WTC11 (cell line): ENCODE measurements at regions not wholly inside any gene's neighbourhood (a gene's known extent, or its start where the extent isn't known, plus 50 kb on each side); places are given as distances from the start of the nearest gene placed in this dataset.

ENCODE experiments used
- ATAC-seq: fragments of 200-7000 bp; cut with Tn5 transposase; 2 replicates; pipeline ENCODE4 v1.10.0; 2021; ENCODE audit warnings: mild to moderate bottlenecking, moderate library complexity
- CTCF ChIA-PET: fragments of 300-600 bp; sonication (Branson Sonifier 250); formaldehyde crosslinking; loops from one replicate; lab custom pipeline; 2021; ENCODE audit warnings: antibody characterized with exemption; lab: Charles Lee
- POLR2A ChIA-PET: fragments of 350-600 bp; sonication (Branson Sonifier 250); formaldehyde crosslinking; loops from one replicate; lab custom pipeline; 2021; ENCODE audit warnings: antibody characterized with exemption; lab: Charles Lee
- DNase-seq: peaks from one replicate; pipeline ENCODE4 v3.0.0; 2021; ENCODE audit warnings: low spot score
- H3K27ac Mint-ChIP-seq: 2 replicates; pipeline ENCODE4 v1.8.0; 2021; ENCODE audit warnings: mixed read lengths
- H3K27me3 Mint-ChIP-seq: 2 replicates; pipeline ENCODE4 v1.8.0; 2021; ENCODE audit warnings: low read depth, mild to moderate bottlenecking, moderate library complexity, mixed read lengths
- H3K36me3 Mint-ChIP-seq: 2 replicates; pipeline ENCODE4 v1.8.0; 2021; ENCODE audit warnings: mixed read lengths
- H3K4me1 Mint-ChIP-seq: 2 replicates; pipeline ENCODE4 v1.8.0; 2022; ENCODE audit warnings: mixed read lengths
- H3K4me3 Mint-ChIP-seq: 2 replicates; pipeline ENCODE4 v1.8.0; 2021; ENCODE audit warnings: mild to moderate bottlenecking, moderate library complexity, mixed read lengths
- H3K9me3 Mint-ChIP-seq: 2 replicates; pipeline ENCODE4 v1.8.0; 2021; ENCODE audit warnings: mixed read lengths
- ATF1 ChIP-seq: sonication (generic); formaldehyde crosslinking; IDR thresholded peaks from 2 replicates; pipeline ENCODE4 v1.8.1; 2023; ENCODE audit warnings: mild to moderate bottlenecking, moderate library complexity, missing genetic modification reagents
- CREM ChIP-seq: sonication (generic); formaldehyde crosslinking; IDR thresholded peaks from 2 replicates; pipeline ENCODE4 v1.8.1; 2022; ENCODE audit warnings: mild to moderate bottlenecking, missing genetic modification reagents, moderate library complexity
- EMX1 ChIP-seq: fragments of 250-450 bp; sonication (Bioruptor Pico); IDR thresholded peaks from 2 replicates; pipeline ENCODE4 v1.8.0; 2021; ENCODE audit warnings: mild to moderate bottlenecking
- ETV6 ChIP-seq: sonication (generic); formaldehyde crosslinking; IDR thresholded peaks from 2 replicates; pipeline ENCODE4 v1.8.1; 2022; ENCODE audit warnings: mild to moderate bottlenecking, missing genetic modification reagents
- FOXJ3 ChIP-seq: sonication (generic); formaldehyde crosslinking; IDR thresholded peaks from 2 replicates; pipeline ENCODE4 v1.9.0; 2021; ENCODE audit warnings: missing genetic modification reagents, mild to moderate bottlenecking, borderline replicate concordance
- FOXP1 ChIP-seq: sonication (generic); formaldehyde crosslinking; IDR thresholded peaks from 2 replicates; pipeline ENCODE4 v1.8.0; 2022; ENCODE audit warnings: missing genetic modification reagents, mild to moderate bottlenecking, moderate library complexity, borderline replicate concordance
- GRHL2 ChIP-seq: fragments of 250-450 bp; sonication (Bioruptor Pico); IDR thresholded peaks from 2 replicates; pipeline ENCODE4 v1.8.0; 2022; ENCODE audit warnings: mild to moderate bottlenecking, moderate library complexity; ENCODE audit not compliant: insufficient replicate concordance, severe bottlenecking
- GTF2I ChIP-seq: fragments of 250-450 bp; sonication (Bioruptor Pico); conservative IDR thresholded peaks from 2 replicates; pipeline ENCODE4 v1.4.0; 2021; ENCODE audit warnings: mild to moderate bottlenecking
- IRF2 ChIP-seq: sonication (generic); formaldehyde crosslinking; IDR thresholded peaks from 2 replicates; pipeline ENCODE4 v1.8.0; 2022; ENCODE audit warnings: low read depth, missing genetic modification reagents, borderline replicate concordance
- MYBL2 ChIP-seq: sonication (generic); formaldehyde crosslinking; IDR thresholded peaks from 2 replicates; pipeline ENCODE4 v1.8.1; 2023; ENCODE audit warnings: mild to moderate bottlenecking, moderate library complexity, missing genetic modification reagents
- RORB ChIP-seq: fragments of 250-450 bp; sonication (Bioruptor Pico); IDR thresholded peaks from 2 replicates; pipeline ENCODE4 v1.9.0; 2021; ENCODE audit warnings: mild to moderate bottlenecking
- TCF7 ChIP-seq: sonication (generic); formaldehyde crosslinking; IDR thresholded peaks from 2 replicates; pipeline ENCODE4 v1.8.0; 2022; ENCODE audit warnings: mild to moderate bottlenecking, low read depth, missing genetic modification reagents, moderate library complexity
- TEAD4 ChIP-seq: sonication (generic); formaldehyde crosslinking; IDR thresholded peaks from 2 replicates; pipeline ENCODE4 v1.8.0; 2022; ENCODE audit warnings: mild to moderate bottlenecking, missing genetic modification reagents
- ZBTB21 ChIP-seq: sonication (generic); formaldehyde crosslinking; IDR thresholded peaks from 2 replicates; pipeline ENCODE4 v1.8.1; 2023; ENCODE audit warnings: mild to moderate bottlenecking, missing genetic modification reagents, borderline replicate concordance
- ZNF121 ChIP-seq: sonication (generic); formaldehyde crosslinking; IDR thresholded peaks from 2 replicates; pipeline ENCODE4 v1.8.0; 2023; ENCODE audit warnings: missing genetic modification reagents
- ZNF317 ChIP-seq: sonication (generic); formaldehyde crosslinking; IDR thresholded peaks from 2 replicates; pipeline ENCODE4 v1.8.1; 2023; ENCODE audit warnings: low read depth, mild to moderate bottlenecking, moderate library complexity, missing genetic modification reagents, borderline replicate concordance
- ZNF671 ChIP-seq: fragments of 250-450 bp; sonication (Bioruptor Pico); IDR thresholded peaks from 2 replicates; pipeline ENCODE4 v1.8.0; 2021; ENCODE audit warnings: mild to moderate bottlenecking
- TF ChIP-seq, protein P1 (sequence below): sonication (generic); formaldehyde crosslinking; conservative IDR thresholded peaks from 2 replicates; pipeline ENCODE4 v1.8.1; 2023; ENCODE audit warnings: mild to moderate bottlenecking, low read depth, missing genetic modification reagents, moderate library complexity
- TF ChIP-seq, protein P2 (sequence below): sonication (generic); formaldehyde crosslinking; IDR thresholded peaks from 2 replicates; pipeline ENCODE4 v1.8.1; 2023; ENCODE audit warnings: mild to moderate bottlenecking, missing genetic modification reagents
- TF ChIP-seq, protein P3 (sequence below): sonication (generic); formaldehyde crosslinking; IDR thresholded peaks from 2 replicates; pipeline ENCODE4 v1.8.1; 2023; ENCODE audit warnings: mild to moderate bottlenecking, missing genetic modification reagents, moderate library complexity
- TF ChIP-seq, protein P4 (sequence below): sonication (generic); formaldehyde crosslinking; IDR thresholded peaks from 2 replicates; pipeline ENCODE4 v1.8.0; 2023; ENCODE audit warnings: mild to moderate bottlenecking, missing genetic modification reagents
- TF ChIP-seq, protein P5 (sequence below): sonication (generic); formaldehyde crosslinking; IDR thresholded peaks from 2 replicates; pipeline ENCODE4 v1.8.0; 2022; ENCODE audit warnings: mild to moderate bottlenecking, missing genetic modification reagents

DNA sequence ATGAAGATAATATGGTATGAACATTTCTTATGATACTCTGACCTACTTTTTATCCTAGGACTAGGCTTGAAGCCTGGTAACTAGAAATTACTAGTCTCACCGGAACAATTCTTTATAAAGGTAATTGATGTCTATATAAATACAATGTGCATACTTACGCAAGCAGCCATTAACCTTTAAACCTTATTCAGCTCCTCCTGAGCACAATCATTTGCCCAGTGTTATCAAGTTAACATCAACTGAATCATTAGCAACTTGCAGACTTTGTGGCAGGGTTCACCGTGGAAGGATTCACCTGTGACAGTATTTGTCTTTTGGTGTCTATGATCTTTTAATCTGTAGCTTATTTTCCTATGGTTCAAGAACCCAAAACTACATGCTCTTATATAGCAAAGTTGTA is 508.6 kb upstream of the KLHL1 start:
- CTCF ChIA-PET, result no interaction called here
- TF ChIP-seq, protein P1, sequence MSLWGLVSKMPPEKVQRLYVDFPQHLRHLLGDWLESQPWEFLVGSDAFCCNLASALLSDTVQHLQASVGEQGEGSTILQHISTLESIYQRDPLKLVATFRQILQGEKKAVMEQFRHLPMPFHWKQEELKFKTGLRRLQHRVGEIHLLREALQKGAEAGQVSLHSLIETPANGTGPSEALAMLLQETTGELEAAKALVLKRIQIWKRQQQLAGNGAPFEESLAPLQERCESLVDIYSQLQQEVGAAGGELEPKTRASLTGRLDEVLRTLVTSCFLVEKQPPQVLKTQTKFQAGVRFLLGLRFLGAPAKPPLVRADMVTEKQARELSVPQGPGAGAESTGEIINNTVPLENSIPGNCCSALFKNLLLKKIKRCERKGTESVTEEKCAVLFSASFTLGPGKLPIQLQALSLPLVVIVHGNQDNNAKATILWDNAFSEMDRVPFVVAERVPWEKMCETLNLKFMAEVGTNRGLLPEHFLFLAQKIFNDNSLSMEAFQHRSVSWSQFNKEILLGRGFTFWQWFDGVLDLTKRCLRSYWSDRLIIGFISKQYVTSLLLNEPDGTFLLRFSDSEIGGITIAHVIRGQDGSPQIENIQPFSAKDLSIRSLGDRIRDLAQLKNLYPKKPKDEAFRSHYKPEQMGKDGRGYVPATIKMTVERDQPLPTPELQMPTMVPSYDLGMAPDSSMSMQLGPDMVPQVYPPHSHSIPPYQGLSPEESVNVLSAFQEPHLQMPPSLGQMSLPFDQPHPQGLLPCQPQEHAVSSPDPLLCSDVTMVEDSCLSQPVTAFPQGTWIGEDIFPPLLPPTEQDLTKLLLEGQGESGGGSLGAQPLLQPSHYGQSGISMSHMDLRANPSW (CRISPR knock-in tag), result no peak
- TF ChIP-seq ZNF121 (CRISPR knock-in tag), result no peak
- TF ChIP-seq ETV6 (CRISPR knock-in tag), result no peak
- TF ChIP-seq, protein P2, sequence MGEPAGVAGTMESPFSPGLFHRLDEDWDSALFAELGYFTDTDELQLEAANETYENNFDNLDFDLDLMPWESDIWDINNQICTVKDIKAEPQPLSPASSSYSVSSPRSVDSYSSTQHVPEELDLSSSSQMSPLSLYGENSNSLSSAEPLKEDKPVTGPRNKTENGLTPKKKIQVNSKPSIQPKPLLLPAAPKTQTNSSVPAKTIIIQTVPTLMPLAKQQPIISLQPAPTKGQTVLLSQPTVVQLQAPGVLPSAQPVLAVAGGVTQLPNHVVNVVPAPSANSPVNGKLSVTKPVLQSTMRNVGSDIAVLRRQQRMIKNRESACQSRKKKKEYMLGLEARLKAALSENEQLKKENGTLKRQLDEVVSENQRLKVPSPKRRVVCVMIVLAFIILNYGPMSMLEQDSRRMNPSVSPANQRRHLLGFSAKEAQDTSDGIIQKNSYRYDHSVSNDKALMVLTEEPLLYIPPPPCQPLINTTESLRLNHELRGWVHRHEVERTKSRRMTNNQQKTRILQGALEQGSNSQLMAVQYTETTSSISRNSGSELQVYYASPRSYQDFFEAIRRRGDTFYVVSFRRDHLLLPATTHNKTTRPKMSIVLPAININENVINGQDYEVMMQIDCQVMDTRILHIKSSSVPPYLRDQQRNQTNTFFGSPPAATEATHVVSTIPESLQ (CRISPR knock-in tag), result no peak
- TF ChIP-seq ATF1 (CRISPR knock-in tag), result no peak
- no peak for TF ChIP-seq FOXJ3 (CRISPR knock-in tag)
- TF ChIP-seq ZNF671, result no peak
- no peak for TF ChIP-seq ZNF317 (CRISPR knock-in tag)
- no peak for TF ChIP-seq MYBL2 (CRISPR knock-in tag)
- TF ChIP-seq, all 79 proteins: peak for 0
- no peaks in the 10 kb centered on the region for H3K4me1 Mint-ChIP-seq
- peaks cover 8% of the 10 kb centered on the region; the same call in 1 of the 2 replicates for H3K27me3 Mint-ChIP-seq
- ATAC-seq (no peak), DNase-seq (no peak)
- no peak overlapping the region for H3K4me3 Mint-ChIP-seq
- no peaks in the 10 kb centered on the region for H3K36me3 Mint-ChIP-seq
- H3K9me3 Mint-ChIP-seq, result no peaks in the 10 kb centered on the region
- POLR2A ChIA-PET, result no interaction called here
- H3K27ac Mint-ChIP-seq, result no peak overlapping the region

DNA sequence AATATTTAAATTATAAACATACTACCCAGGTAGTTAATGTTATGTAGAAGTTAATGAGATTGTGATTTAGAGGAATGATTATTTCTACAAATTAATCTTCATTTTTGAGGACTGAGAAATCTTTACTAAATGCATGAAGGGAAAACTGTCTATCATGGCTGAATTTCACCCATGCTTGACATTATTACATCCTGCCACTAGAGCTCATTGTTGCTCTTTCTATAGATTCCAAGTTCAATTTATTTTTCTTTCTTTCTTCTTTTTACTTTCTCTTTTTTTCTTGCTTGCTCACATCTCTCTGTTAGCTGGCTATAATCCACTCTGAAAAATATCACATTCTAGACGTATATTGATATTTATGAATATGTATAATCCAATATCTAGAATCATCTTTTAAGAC is 505.0 kb upstream of the KLHL1 start:
- no peaks in the 10 kb centered on the region for H3K36me3 Mint-ChIP-seq
- no peak for DNase-seq
- H3K4me1 Mint-ChIP-seq, result no peaks in the 10 kb centered on the region
- H3K4me3 Mint-ChIP-seq, result no peak overlapping the region
- H3K9me3 Mint-ChIP-seq, result no peaks in the 10 kb centered on the region
- ChIA-PET CTCF (interaction anchor here (0.7 to 1.5 kb wide), 5 partner anchors 52 to 704 kb away, joined by 3 to 5 read pairs (median 3); no protein-coding TSS in a partner anchor), POLR2A (interaction anchor here (0.8 kb wide), 1 partner anchor 724 kb away, joined by 5 read pairs; no protein-coding TSS in a partner anchor)
- no peak overlapping the region for H3K27ac Mint-ChIP-seq
- no peaks in the 10 kb centered on the region for H3K27me3 Mint-ChIP-seq
- TF ChIP-seq, protein P3, sequence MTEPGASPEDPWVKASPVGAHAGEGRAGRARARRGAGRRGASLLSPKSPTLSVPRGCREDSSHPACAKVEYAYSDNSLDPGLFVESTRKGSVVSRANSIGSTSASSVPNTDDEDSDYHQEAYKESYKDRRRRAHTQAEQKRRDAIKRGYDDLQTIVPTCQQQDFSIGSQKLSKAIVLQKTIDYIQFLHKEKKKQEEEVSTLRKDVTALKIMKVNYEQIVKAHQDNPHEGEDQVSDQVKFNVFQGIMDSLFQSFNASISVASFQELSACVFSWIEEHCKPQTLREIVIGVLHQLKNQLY (CRISPR knock-in tag), result no peak
- TF ChIP-seq TEAD4 (CRISPR knock-in tag), result no peak
- no peak for TF ChIP-seq IRF2 (CRISPR knock-in tag)
- TF ChIP-seq GTF2I, result no peak
- no peak for TF ChIP-seq FOXP1
- TF ChIP-seq CREM, result no peak
- no peak for TF ChIP-seq ZBTB21 (CRISPR knock-in tag)
- no peak for TF ChIP-seq GRHL2
- TF ChIP-seq, all 79 proteins: peak for 0
- no peak for ATAC-seq

DNA sequence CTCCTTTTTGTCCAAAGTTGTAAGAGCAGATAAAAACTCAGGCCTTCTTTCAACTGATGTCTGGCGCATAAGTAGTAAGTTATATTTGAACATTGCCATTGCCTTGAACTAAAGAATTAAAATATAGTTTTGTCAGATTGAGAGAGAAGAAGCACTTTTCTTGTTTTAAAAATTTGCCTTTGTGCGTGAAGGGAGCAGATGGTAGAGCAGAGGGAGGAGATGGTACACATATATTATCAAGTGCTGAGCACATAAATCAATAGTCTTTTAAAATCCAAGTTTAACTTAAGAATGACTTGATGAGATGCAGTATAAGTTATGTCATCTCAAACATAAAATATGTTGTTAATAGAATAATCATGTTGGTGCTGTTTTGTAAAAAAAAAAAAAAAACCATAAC is 504.6 kb upstream of the KLHL1 start:
- Mint-ChIP-seq H3K36me3 (no peaks in the 10 kb centered on the region), H3K9me3 (no peaks in the 10 kb centered on the region), H3K27ac (no peak overlapping the region), H3K4me3 (no peak overlapping the region), H3K27me3 (no peaks in the 10 kb centered on the region), H3K4me1 (no peaks in the 10 kb centered on the region)
- no peak for DNase-seq
- TF ChIP-seq, protein P4, sequence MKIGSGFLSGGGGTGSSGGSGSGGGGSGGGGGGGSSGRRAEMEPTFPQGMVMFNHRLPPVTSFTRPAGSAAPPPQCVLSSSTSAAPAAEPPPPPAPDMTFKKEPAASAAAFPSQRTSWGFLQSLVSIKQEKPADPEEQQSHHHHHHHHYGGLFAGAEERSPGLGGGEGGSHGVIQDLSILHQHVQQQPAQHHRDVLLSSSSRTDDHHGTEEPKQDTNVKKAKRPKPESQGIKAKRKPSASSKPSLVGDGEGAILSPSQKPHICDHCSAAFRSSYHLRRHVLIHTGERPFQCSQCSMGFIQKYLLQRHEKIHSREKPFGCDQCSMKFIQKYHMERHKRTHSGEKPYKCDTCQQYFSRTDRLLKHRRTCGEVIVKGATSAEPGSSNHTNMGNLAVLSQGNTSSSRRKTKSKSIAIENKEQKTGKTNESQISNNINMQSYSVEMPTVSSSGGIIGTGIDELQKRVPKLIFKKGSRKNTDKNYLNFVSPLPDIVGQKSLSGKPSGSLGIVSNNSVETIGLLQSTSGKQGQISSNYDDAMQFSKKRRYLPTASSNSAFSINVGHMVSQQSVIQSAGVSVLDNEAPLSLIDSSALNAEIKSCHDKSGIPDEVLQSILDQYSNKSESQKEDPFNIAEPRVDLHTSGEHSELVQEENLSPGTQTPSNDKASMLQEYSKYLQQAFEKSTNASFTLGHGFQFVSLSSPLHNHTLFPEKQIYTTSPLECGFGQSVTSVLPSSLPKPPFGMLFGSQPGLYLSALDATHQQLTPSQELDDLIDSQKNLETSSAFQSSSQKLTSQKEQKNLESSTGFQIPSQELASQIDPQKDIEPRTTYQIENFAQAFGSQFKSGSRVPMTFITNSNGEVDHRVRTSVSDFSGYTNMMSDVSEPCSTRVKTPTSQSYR (CRISPR knock-in tag), result no peak
- TF ChIP-seq, protein P5, sequence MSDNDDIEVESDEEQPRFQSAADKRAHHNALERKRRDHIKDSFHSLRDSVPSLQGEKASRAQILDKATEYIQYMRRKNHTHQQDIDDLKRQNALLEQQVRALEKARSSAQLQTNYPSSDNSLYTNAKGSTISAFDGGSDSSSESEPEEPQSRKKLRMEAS (CRISPR knock-in tag), result no peak
- TF ChIP-seq RORB, result no peak
- no peak for TF ChIP-seq TCF7 (CRISPR knock-in tag)
- no peak for TF ChIP-seq EMX1 (CRISPR knock-in tag)
- CTCF ChIA-PET, result interaction anchor here (0.7 to 1.5 kb wide), 5 partner anchors 53 to 704 kb away, joined by 3 to 5 read pairs (median 3); no protein-coding TSS in a partner anchor
- no peak for ATAC-seq
- POLR2A ChIA-PET, result interaction anchor here (0.8 kb wide), 1 partner anchor 724 kb away, joined by 5 read pairs; no protein-coding TSS in a partner anchor
